Tibial nerve (tissue), 3 donors: ENCODE measurements at regions not wholly inside any gene's neighbourhood (a gene's known extent, or its start where the extent isn't known, plus 50 kb on each side); places are given as distances from the start of the nearest gene placed in this dataset.

Source experiments
- CTCF ChIP-seq, 5 experiments: fragments of 200-600 bp in 3 of 5; fragments of 450-650 bp in 2 of 5; sonication (generic) in 3 of 5; IDR thresholded peaks; one replicate each; pipeline ENCODE4 v1.5.1; 2016 to 2019; ENCODE audit warnings: antibody characterized with exemption in 5 of 5, mild to moderate bottlenecking in 3 of 5, moderate library complexity in 2 of 5
- POLR2A ChIP-seq, 2 donors: fragments of 450-650 bp; IDR thresholded peaks; one replicate each; pipeline ENCODE4 v1.6.1; 2017; ENCODE audit warnings: antibody characterized with exemption in 2 of 2, mild to moderate bottlenecking in 2 of 2, moderate library complexity in 2 of 2

GRCh38 chr11:121741351-121741760, 288.6 kb upstream of the SORL1-AS1 start:
- TF ChIP-seq CTCF (IDR thresholded peaks at IDR 0.05) (peak in 1 of 5 experiments; percentile 5), POLR2A (IDR thresholded peaks at IDR 0.05) (no peak)
